ENCODE measurements at regions not wholly inside any gene's neighbourhood (a gene's known extent, or its start where the extent isn't known, plus 50 kb on each side); places are given as distances from the start of the nearest gene placed in this dataset.

DNA sequence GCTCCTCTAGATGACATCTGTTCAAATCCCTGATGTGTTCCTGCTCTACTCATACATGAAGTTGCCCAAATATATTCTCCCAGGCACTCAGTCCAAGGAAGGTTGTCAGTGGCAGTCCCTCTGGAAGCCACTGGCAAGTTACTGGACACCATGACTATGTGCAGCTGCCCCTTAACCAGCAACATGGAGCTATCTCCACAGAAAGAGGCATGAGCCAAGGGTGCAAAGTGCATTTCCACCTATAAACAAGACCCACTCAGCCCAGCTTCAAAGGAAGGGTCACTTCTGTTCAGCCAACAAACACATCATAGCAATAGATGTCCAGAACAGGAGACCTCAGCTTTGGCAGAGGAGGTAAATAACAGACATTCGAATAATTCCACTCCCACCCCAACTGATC is 217.6 kb upstream of the PMEPA1 start:
- no peak for TF ChIP-seq EP300 (IDR thresholded peaks at IDR 0.05)
- no peak for TF ChIP-seq POLR2AphosphoS5 (IDR thresholded peaks at IDR 0.05)
- no peak for TF ChIP-seq POLR2A (IDR thresholded peaks at IDR 0.05)
- TF ChIP-seq CTCF (IDR thresholded peaks at IDR 0.05): no peak
- Histone ChIP-seq H3K36me3 (no peaks in the 10 kb centered on the region), H3K9me3 (peaks cover 0 to 20% (median 14%) of the 10 kb centered on the region in 4 donors), H3K27ac (no peak overlapping the region), H3K27me3 (peaks cover 0 to 17% (median 0%) of the 10 kb centered on the region in 3 donors), H3K4me3 (no peak overlapping the region), H3K4me1 (no peaks in the 10 kb centered on the region)
- no peak for DNase-seq
- intact Hi-C loops (cut with DNase I; ENCODE audit: low total_unique reads): no loop called here
- 81 to 100% (median 89%) methylated on average over 1 of the region's 1 CpG for WGBS, 5 donors

DNA sequence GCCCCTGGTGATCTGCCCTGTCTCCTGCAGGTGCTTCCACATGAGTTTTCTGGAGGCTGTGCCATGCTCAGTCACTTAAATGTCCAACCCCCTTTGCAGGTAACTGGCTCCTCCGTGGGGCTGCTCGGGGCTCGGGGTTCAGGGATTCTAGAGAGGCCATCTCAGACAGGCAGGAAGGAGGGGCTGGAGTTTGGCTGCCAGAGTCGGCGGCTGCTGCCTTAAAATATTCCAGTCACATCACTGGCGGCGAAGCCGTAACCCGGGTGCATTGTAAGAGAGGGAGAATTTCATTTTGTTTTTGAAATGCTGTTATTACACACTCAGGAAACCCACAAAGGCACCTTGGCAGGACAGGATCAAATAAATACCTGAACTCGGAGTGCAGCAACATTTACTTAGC is 212.9 kb upstream of the PMEPA1 start:
- H3K36me3 ChIP-seq: no peaks in the 10 kb centered on the region
- DNase-seq: no peak
- WGBS, 5 donors: 60 to 75% (median 67%) methylated on average over 10 of the region's 10 CpGs
- H3K9me3 ChIP-seq: peaks cover 0 to 17% (median 14%) of the 10 kb centered on the region in 4 donors
- no peak overlapping the region for H3K27ac ChIP-seq
- no peak for TF ChIP-seq EP300 (IDR thresholded peaks at IDR 0.05)
- no peak for TF ChIP-seq POLR2AphosphoS5 (IDR thresholded peaks at IDR 0.05)
- no peak for TF ChIP-seq CTCF (IDR thresholded peaks at IDR 0.05)
- TF ChIP-seq POLR2A (IDR thresholded peaks at IDR 0.05): no peak
- no peaks in the 10 kb centered on the region for H3K4me1 ChIP-seq
- intact Hi-C loops (cut with DNase I; ENCODE audit: low total_unique reads): no loop called here
- no peak overlapping the region for H3K4me3 ChIP-seq
- H3K27me3 ChIP-seq: no peaks in the 10 kb centered on the region

GRCh38 chr20:57922083-57922482 is 212.3 kb upstream of the PMEPA1 start:
- H3K27me3 ChIP-seq: no peaks in the 10 kb centered on the region
- DNase-seq: no peak
- H3K9me3 ChIP-seq: peaks cover 0 to 17% (median 14%) of the 10 kb centered on the region in 4 donors
- no peak overlapping the region for H3K27ac ChIP-seq
- H3K4me1 ChIP-seq: no peaks in the 10 kb centered on the region
- WGBS, 5 donors: 77 to 86% (median 82%) methylated on average over 4 of the region's 4 CpGs
- H3K4me3 ChIP-seq: no peak overlapping the region
- TF ChIP-seq EP300 (IDR thresholded peaks at IDR 0.05) (no peak), POLR2AphosphoS5 (IDR thresholded peaks at IDR 0.05) (no peak), POLR2A (IDR thresholded peaks at IDR 0.05) (no peak), CTCF (IDR thresholded peaks at IDR 0.05) (no peak)
- intact Hi-C loops (cut with DNase I; ENCODE audit: low total_unique reads): no loop called here
- H3K36me3 ChIP-seq: no peaks in the 10 kb centered on the region

GRCh38 chr20:57921676-57922075 is 211.9 kb upstream of the PMEPA1 start:
- DNase-seq: no peak
- Histone ChIP-seq H3K27me3 (no peaks in the 10 kb centered on the region), H3K36me3 (no peaks in the 10 kb centered on the region), H3K4me1 (no peaks in the 10 kb centered on the region), H3K9me3 (peaks cover 0 to 16% (median 14%) of the 10 kb centered on the region in 4 donors), H3K4me3 (no peak overlapping the region), H3K27ac (no peak overlapping the region)
- intact Hi-C loops (cut with DNase I; ENCODE audit: low total_unique reads): no loop called here
- TF ChIP-seq CTCF (IDR thresholded peaks at IDR 0.05) (no peak), EP300 (IDR thresholded peaks at IDR 0.05) (no peak), POLR2AphosphoS5 (IDR thresholded peaks at IDR 0.05) (no peak), POLR2A (IDR thresholded peaks at IDR 0.05) (no peak)
- 60 to 79% (median 66%) methylated on average over 6 to 8 of the region's 8 CpGs for WGBS, 5 donors
